Lower leg skin (tissue), 4 donors: ENCODE measurements at regions not wholly inside any gene's neighbourhood (a gene's known extent, or its start where the extent isn't known, plus 50 kb on each side); places are given as distances from the start of the nearest gene placed in this dataset.

ENCODE experiments used
- DNase-seq, 2 donors: peaks; one replicate each; pipeline ENCODE4 v3.0.0-alpha.2; 2019; ENCODE audit warnings: low spot score in 2 of 2
- H3K4me3 ChIP-seq: fragments of 200-600 bp; sonication (generic); 2 replicates; pipeline ENCODE4 v1.5.1; 2017; ENCODE audit warnings: mild to moderate bottlenecking, low read depth; ENCODE audit not compliant: poor library complexity, severe bottlenecking
- CTCF ChIP-seq, 3 donors: fragments of 450-650 bp; IDR thresholded peaks; one replicate each; pipeline ENCODE4 v1.5.1; 2016; ENCODE audit warnings: antibody characterized with exemption in 3 of 3, mild to moderate bottlenecking in 3 of 3, moderate library complexity in 2 of 3
- POLR2A ChIP-seq, 2 donors: fragments of 450-650 bp; IDR thresholded peaks; one replicate each; pipeline ENCODE4 v1.6.1; 2016 to 2017; ENCODE audit warnings: antibody characterized with exemption in 2 of 2, mild to moderate bottlenecking in 1 of 2, moderate library complexity in 1 of 2
- WGBS, 2 donors: methylation state at CpG; one replicate each; pipeline ENCODE4 v1.1.5; 2018; 5-methylcytosine and 5-hydroxymethylcytosine counted together
- intact Hi-C: fragments of 100-400 bp; cut with DNase I; formaldehyde crosslinking; loops from one replicate; pipeline ENCODE4 v1.15.0; 2023; ENCODE audit warnings: low total_unique reads

DNA sequence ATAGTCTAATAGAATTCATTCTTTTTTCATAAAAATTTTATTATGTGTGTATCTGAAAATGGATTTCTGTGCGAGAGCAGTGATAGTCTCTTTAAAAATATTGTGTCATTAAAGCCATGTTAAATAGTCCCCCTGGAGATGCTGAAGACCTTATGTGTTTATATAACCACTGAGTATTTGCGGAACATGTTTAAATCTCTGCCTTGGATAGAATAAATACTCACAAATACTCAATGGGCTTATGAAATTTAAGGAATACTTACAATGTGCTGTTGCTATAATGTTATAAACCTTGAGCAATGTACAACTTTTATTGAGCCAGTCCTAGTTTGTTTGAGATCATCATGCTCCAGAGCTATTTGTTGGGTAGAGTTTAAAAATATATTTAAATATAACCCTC is 226.0 kb downstream of the SNAPC1 start:
- TF ChIP-seq POLR2A (IDR thresholded peaks at IDR 0.05) (no peak), CTCF (IDR thresholded peaks at IDR 0.05) (no peak)
- DNase-seq: no peak
- intact Hi-C loops: no loop called here
- 93 to 95% methylated on average over 2 of the region's 2 CpGs for WGBS, 2 donors
- no peak overlapping the region for H3K4me3 ChIP-seq

DNA sequence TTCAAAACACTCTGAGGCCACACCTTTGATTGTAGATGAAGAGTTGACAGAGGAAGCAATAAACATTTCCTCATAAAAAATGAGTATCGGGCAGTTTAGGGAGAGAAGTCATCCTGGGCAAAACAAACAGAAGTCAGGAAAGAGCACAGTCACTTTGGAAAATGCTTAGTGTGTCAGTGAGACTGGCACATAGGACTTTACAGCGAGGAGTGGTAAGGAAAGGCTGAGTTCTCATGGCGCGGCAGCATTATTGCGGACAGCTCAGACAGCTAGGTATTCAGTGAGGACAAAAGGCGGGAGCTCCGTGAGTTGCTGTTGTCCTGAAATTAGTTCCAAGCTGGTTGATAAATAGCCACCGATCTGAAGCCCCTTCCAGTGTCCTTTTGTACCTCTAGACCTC is 229.9 kb downstream of the SNAPC1 start:
- TF ChIP-seq CTCF (IDR thresholded peaks at IDR 0.05): no peak
- no peak for TF ChIP-seq POLR2A (IDR thresholded peaks at IDR 0.05)
- no peak for DNase-seq
- intact Hi-C loops: no loop called here
- no peak overlapping the region for H3K4me3 ChIP-seq
- 78 to 80% methylated on average over 8 of the region's 8 CpGs for WGBS, 2 donors

- intact Hi-C loops: no loop called here
- no peak for DNase-seq
- TF ChIP-seq CTCF (IDR thresholded peaks at IDR 0.05): no peak
- TF ChIP-seq POLR2A (IDR thresholded peaks at IDR 0.05): no peak
- WGBS, 2 donors: 55 to 59% methylated on average over 2 of the region's 2 CpGs
- no peak overlapping the region for H3K4me3 ChIP-seq
Observed at GRCh38 chr14:61992926-61993325, 230.7 kb downstream of the SNAPC1 start.

DNA sequence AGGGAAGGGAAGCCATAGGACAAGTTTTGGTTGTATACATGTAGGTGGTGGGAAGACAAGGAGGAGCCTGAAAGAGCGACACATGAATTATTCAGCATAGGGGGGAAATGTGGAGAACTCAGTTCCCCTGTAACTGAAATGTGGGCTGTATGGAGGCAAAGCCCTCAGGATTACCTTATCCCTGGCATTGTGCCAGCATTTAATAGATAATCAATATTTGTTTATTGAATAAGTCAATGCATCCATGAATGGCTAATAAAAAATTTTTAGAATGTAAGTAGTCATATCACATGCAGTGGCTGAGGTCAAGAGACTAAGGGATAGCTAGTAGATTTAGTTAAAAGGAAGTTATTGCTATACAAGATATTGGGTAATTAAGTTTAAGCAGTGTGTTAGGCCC is 232.4 kb downstream of the SNAPC1 start:
- WGBS, 2 donors: 83 to 95% methylated on average over 1 of the region's 1 CpG
- TF ChIP-seq POLR2A (IDR thresholded peaks at IDR 0.05): no peak
- no peak for TF ChIP-seq CTCF (IDR thresholded peaks at IDR 0.05)
- DNase-seq: no peak
- intact Hi-C loops: no loop called here
- H3K4me3 ChIP-seq: no peak overlapping the region

GRCh38 chr14:61996753-61997152 is 234.5 kb downstream of the SNAPC1 start:
- 85 to 87% methylated on average over 4 of the region's 4 CpGs for WGBS, 2 donors
- H3K4me3 ChIP-seq: no peak overlapping the region
- intact Hi-C loops: no loop called here
- DNase-seq: no peak
- TF ChIP-seq CTCF (IDR thresholded peaks at IDR 0.05) (no peak), POLR2A (IDR thresholded peaks at IDR 0.05) (no peak)

- DNase-seq: no peak
- no peak overlapping the region for H3K4me3 ChIP-seq
- no peak for TF ChIP-seq POLR2A (IDR thresholded peaks at IDR 0.05)
- intact Hi-C loops: no loop called here
Observed at GRCh38 chr14:61997161-61997560, 234.9 kb downstream of the SNAPC1 start.
